Natural killer cell (primary cell): ENCODE measurements at regions not wholly inside any gene's neighbourhood (a gene's known extent, or its start where the extent isn't known, plus 50 kb on each side); places are given as distances from the start of the nearest gene placed in this dataset.

ENCODE experiments used
- ATAC-seq, 3 donors: fragments of 150-1000 bp in 2 of 3; fragments of 200-7000 bp in 1 of 3; cut with Tn5 transposase; 1 replicate in 1 of 3; 2 replicates in 2 of 3; pipeline ENCODE4 v1.10.0; 2021; ENCODE audit warnings: mild to moderate bottlenecking in 2 of 3, moderate library complexity in 2 of 3
- DNase-seq, 2 donors: peaks; one replicate each; pipeline versions ENCODE4 v3.0.0 to v3.0.0-alpha.2; 2013 to 2021; ENCODE audit warnings: mixed read lengths in 1 of 2
- H3K27ac ChIP-seq: one replicate; pipeline ENCODE4 v1.5.1; 2013; ENCODE audit warnings: mild to moderate bottlenecking, low read length
- H3K27me3 ChIP-seq: one replicate; pipeline ENCODE4 v1.6.1; 2013; ENCODE audit warnings: low read length; ENCODE audit not compliant: control insufficient read depth, insufficient read depth
- H3K36me3 ChIP-seq: one replicate; pipeline ENCODE4 v1.6.1; 2013; ENCODE audit warnings: low read length; ENCODE audit not compliant: control insufficient read depth, insufficient read depth
- H3K4me1 ChIP-seq: one replicate; pipeline ENCODE4 v1.6.1; 2013; ENCODE audit warnings: low read length; ENCODE audit not compliant: control insufficient read depth, insufficient read depth
- H3K4me3 ChIP-seq: one replicate; pipeline ENCODE4 v1.5.1; 2013; ENCODE audit warnings: low read length
- H3K9me3 ChIP-seq: one replicate; pipeline ENCODE4 v1.6.1; 2013; ENCODE audit warnings: low read length; ENCODE audit not compliant: control insufficient read depth, insufficient read depth
- H3K27ac Mint-ChIP-seq, 2 donors: one replicate each; pipeline ENCODE4 v1.8.0; 2022; ENCODE audit warnings: mild to moderate bottlenecking in 2 of 2, mixed read lengths in 2 of 2, moderate library complexity in 1 of 2
- H3K27me3 Mint-ChIP-seq, 2 donors: one replicate each; pipeline ENCODE4 v1.8.0; 2022; ENCODE audit warnings: low read depth in 2 of 2, mixed read lengths in 2 of 2
- H3K36me3 Mint-ChIP-seq: one replicate; pipeline ENCODE4 v1.8.0; 2022; ENCODE audit warnings: mixed read lengths
- H3K4me1 Mint-ChIP-seq, 2 donors: one replicate each; pipeline ENCODE4 v1.8.0; 2022; ENCODE audit warnings: mixed read lengths in 2 of 2
- H3K4me3 Mint-ChIP-seq: one replicate; pipeline ENCODE4 v1.8.0; 2022; ENCODE audit warnings: mild to moderate bottlenecking, moderate library complexity, mixed read lengths
- H3K9me3 Mint-ChIP-seq, 2 donors: one replicate each; pipeline ENCODE4 v1.8.0; 2022; ENCODE audit warnings: mixed read lengths in 2 of 2
- CTCF ChIP-seq: fragments of 200-600 bp; IDR thresholded peaks from one replicate; pipeline ENCODE4 v1.8.0; 2022; ENCODE audit warnings: antibody characterized with exemption
- whole genome bisulfite sequencing: methylation state at CpG from one replicate; pipeline ENCODE4 v1.1.7; 2013; ENCODE audit warnings: missing lambda C conversion rate; ENCODE audit not compliant: insufficient coverage; 5-methylcytosine and 5-hydroxymethylcytosine counted together
- intact Hi-C: fragments of 100-400 bp; cut with micrococcal nuclease; formaldehyde crosslinking; loops from one replicate; pipeline ENCODE4 v1.14.2; 2022

GRCh38 chr20:20941468-20941889 is 164.7 kb downstream of the LINC00237 start:
- no peak for DNase-seq
- Mint-ChIP-seq H3K4me1 (no peaks in the 10 kb centered on the region), H3K36me3 (no peaks in the 10 kb centered on the region), H3K27ac (no peak overlapping the region), H3K4me3 (no peak overlapping the region), H3K9me3 (no peaks in the 10 kb centered on the region), H3K27me3 (peaks cover 7 to 20% of the 10 kb centered on the region in 2 donors)
- no peak for ATAC-seq
- no peak for TF ChIP-seq CTCF
- Histone ChIP-seq H3K27me3 (no peaks in the 10 kb centered on the region), H3K9me3 (peaks cover 3% of the 10 kb centered on the region), H3K4me3 (no peak overlapping the region), H3K27ac (no peak overlapping the region), H3K4me1 (no peaks in the 10 kb centered on the region), H3K36me3 (no peaks in the 10 kb centered on the region)
- WGBS, result 89% methylated on average over 2 of the region's 2 CpGs
- intact Hi-C loops, result no loop called here

GRCh38 chr20:20939006-20939405 is 167.2 kb downstream of the LINC00237 start:
- Histone ChIP-seq H3K27ac (no peak overlapping the region), H3K9me3 (no peaks in the 10 kb centered on the region), H3K4me1 (no peaks in the 10 kb centered on the region), H3K27me3 (no peaks in the 10 kb centered on the region), H3K4me3 (no peak overlapping the region), H3K36me3 (no peaks in the 10 kb centered on the region)
- H3K4me1 Mint-ChIP-seq, result no peaks in the 10 kb centered on the region
- no peak for TF ChIP-seq CTCF
- ATAC-seq, result no peak
- H3K36me3 Mint-ChIP-seq, result no peaks in the 10 kb centered on the region
- intact Hi-C loops, result no loop called here
- H3K9me3 Mint-ChIP-seq, result no peaks in the 10 kb centered on the region
- H3K27ac Mint-ChIP-seq, result no peak overlapping the region
- no peak for DNase-seq
- no peak overlapping the region for H3K4me3 Mint-ChIP-seq
- H3K27me3 Mint-ChIP-seq, result peaks cover 3 to 14% of the 10 kb centered on the region in 2 donors
- WGBS, result 71% methylated on average over 3 of the region's 3 CpGs

GRCh38 chr20:20938599-20938998 is 167.6 kb downstream of the LINC00237 start:
- Histone ChIP-seq H3K9me3 (no peaks in the 10 kb centered on the region), H3K4me1 (no peaks in the 10 kb centered on the region), H3K27me3 (no peaks in the 10 kb centered on the region), H3K36me3 (no peaks in the 10 kb centered on the region), H3K27ac (no peak overlapping the region), H3K4me3 (no peak overlapping the region)
- TF ChIP-seq CTCF, result no peak
- H3K4me1 Mint-ChIP-seq, result no peaks in the 10 kb centered on the region
- H3K9me3 Mint-ChIP-seq, result no peaks in the 10 kb centered on the region
- no peak for ATAC-seq
- no peak for DNase-seq
- intact Hi-C loops, result no loop called here
- no peaks in the 10 kb centered on the region for H3K36me3 Mint-ChIP-seq
- 59% methylated on average over 4 of the region's 7 CpGs for WGBS
- no peak overlapping the region for H3K27ac Mint-ChIP-seq
- peaks cover 3 to 14% of the 10 kb centered on the region in 2 donors for H3K27me3 Mint-ChIP-seq
- H3K4me3 Mint-ChIP-seq, result no peak overlapping the region

- Mint-ChIP-seq H3K36me3 (no peaks in the 10 kb centered on the region), H3K9me3 (no peaks in the 10 kb centered on the region), H3K4me1 (no peaks in the 10 kb centered on the region), H3K27me3 (peaks cover under 1 to 10% of the 10 kb centered on the region in 2 donors), H3K4me3 (no peak overlapping the region), H3K27ac (no peak overlapping the region)
- no peaks in the 10 kb centered on the region for H3K27me3 ChIP-seq
- H3K27ac ChIP-seq, result no peak overlapping the region
- DNase-seq (no peak), ATAC-seq (no peak)
- no peaks in the 10 kb centered on the region for H3K4me1 ChIP-seq
- H3K36me3 ChIP-seq, result no peaks in the 10 kb centered on the region
- no peak overlapping the region for H3K4me3 ChIP-seq
- intact Hi-C loops, result no loop called here
- no peaks in the 10 kb centered on the region for H3K9me3 ChIP-seq
- 95% methylated on average over 7 of the region's 7 CpGs for WGBS
- no peak for TF ChIP-seq CTCF
Observed at GRCh38 chr20:20938131-20938530, 168.0 kb downstream of the LINC00237 start.
